Esophagus muscularis mucosa (tissue), 4 donors: ENCODE measurements at regions not wholly inside any gene's neighbourhood (a gene's known extent, or its start where the extent isn't known, plus 50 kb on each side); places are given as distances from the start of the nearest gene placed in this dataset.

Experiments used
- DNase-seq: peaks from one replicate; pipeline ENCODE4 v3.0.0-alpha.2; 2017; ENCODE audit errors: extremely low spot score
- H3K27ac ChIP-seq, 4 donors: fragments of 200-600 bp; sonication (generic); replicated peaks in 1 of 4; 1 replicate in 3 of 4; 2 replicates in 1 of 4; pipeline ENCODE4 v1.5.1; 2016 to 2019; ENCODE audit warnings: mild to moderate bottlenecking in 1 of 4
- H3K27me3 ChIP-seq, 4 donors: fragments of 200-600 bp; sonication (generic); one replicate each; pipeline versions ENCODE4 v1.5.1 to v1.6.0; 2016 to 2019
- H3K36me3 ChIP-seq, 4 donors: fragments of 200-600 bp; sonication (generic); one replicate each; pipeline ENCODE4 v1.5.1; 2016 to 2019
- H3K4me1 ChIP-seq, 4 donors: fragments of 200-600 bp; sonication (generic); one replicate each; pipeline ENCODE4 v1.5.1; 2016 to 2019
- H3K4me3 ChIP-seq, 4 donors: fragments of 200-600 bp; sonication (generic); 1 replicate in 2 of 4; 2 replicates in 2 of 4; pipeline ENCODE4 v1.5.1; 2016 to 2019; ENCODE audit warnings: mild to moderate bottlenecking in 4 of 4, moderate library complexity in 1 of 4
- H3K9me3 ChIP-seq, 4 donors: fragments of 200-600 bp; sonication (generic); 1 replicate in 3 of 4; 2 replicates in 1 of 4; pipeline ENCODE4 v1.5.1; 2016 to 2019
- CTCF ChIP-seq, 3 experiments: fragments of 200-600 bp in 2 of 3; fragments of 450-650 bp in 1 of 3; sonication (generic) in 2 of 3; IDR thresholded peaks; one replicate each; pipeline ENCODE4 v1.5.1; 2017 to 2019; ENCODE audit warnings: antibody characterized with exemption in 3 of 3, mild to moderate bottlenecking in 2 of 3, moderate library complexity in 1 of 3
- EP300 ChIP-seq: sonication (generic); formaldehyde crosslinking; IDR thresholded peaks from one replicate; pipeline ENCODE4 v1.6.1; 2017; ENCODE audit warnings: antibody characterized with exemption
- POLR2A ChIP-seq: fragments of 450-650 bp; IDR thresholded peaks from one replicate; pipeline ENCODE4 v1.6.1; 2017; ENCODE audit warnings: antibody characterized with exemption, moderate library complexity, mild to moderate bottlenecking, low read depth
- POLR2AphosphoS5 ChIP-seq, 2 donors: sonication (generic); formaldehyde crosslinking; IDR thresholded peaks; one replicate each; pipeline ENCODE4 v1.6.1; 2017; ENCODE audit warnings: antibody characterized with exemption in 2 of 2
- WGBS: methylation state at CpG from one replicate; pipeline ENCODE4 v1.1.5; 2018; 5-methylcytosine and 5-hydroxymethylcytosine counted together
- intact Hi-C: fragments of 100-400 bp; cut with DNase I; formaldehyde crosslinking; loops from one replicate; pipeline ENCODE4 v1.15.1; 2023

DNA sequence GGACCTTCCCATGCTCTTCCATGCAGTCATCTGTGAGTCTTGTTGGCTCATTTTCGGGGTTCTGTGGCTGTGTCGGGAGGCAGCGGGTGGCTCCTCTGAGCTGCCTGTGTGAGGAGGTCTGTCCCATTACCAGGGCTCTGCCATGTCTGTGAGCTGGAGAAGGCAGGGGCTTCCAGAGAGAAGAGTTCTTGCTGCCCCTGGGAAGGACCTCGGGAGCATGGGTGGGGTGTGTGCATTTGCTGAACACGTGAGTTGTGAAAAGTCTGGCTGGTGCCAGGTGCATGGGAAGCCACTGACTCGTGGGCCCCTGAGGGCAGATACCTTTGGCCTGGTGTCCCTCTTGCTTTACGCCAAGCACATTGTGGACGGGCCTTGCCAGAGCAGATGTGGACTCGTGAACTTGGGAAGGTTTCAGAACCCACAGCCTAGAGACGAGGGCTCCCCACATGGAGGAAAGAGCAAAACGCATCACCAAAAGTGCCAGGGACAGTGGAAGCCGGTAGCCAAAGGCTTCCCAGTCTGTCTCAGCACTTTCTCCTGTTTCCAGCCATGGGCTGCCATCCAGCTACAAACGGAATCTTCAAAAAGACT lies 1324.5 kb downstream of the BRD1 start:
- no peak overlapping the region for H3K27ac ChIP-seq
- no peaks in the 10 kb centered on the region for H3K9me3 ChIP-seq
- DNase-seq: no peak
- WGBS: 62% methylated on average over 4 of the region's 13 CpGs
- H3K4me3 ChIP-seq: no peak overlapping the region
- intact Hi-C loops: no loop called here
- H3K27me3 ChIP-seq: peaks cover 0 to 76% (median 0%) of the 10 kb centered on the region in 4 donors
- H3K36me3 ChIP-seq: no peaks in the 10 kb centered on the region
- TF ChIP-seq POLR2A (no peak), POLR2AphosphoS5 (IDR thresholded peaks at IDR 0.05) (no peak), EP300 (no peak), CTCF (IDR thresholded peaks at IDR 0.05) (no peak)
- H3K4me1 ChIP-seq: no peaks in the 10 kb centered on the region

DNA sequence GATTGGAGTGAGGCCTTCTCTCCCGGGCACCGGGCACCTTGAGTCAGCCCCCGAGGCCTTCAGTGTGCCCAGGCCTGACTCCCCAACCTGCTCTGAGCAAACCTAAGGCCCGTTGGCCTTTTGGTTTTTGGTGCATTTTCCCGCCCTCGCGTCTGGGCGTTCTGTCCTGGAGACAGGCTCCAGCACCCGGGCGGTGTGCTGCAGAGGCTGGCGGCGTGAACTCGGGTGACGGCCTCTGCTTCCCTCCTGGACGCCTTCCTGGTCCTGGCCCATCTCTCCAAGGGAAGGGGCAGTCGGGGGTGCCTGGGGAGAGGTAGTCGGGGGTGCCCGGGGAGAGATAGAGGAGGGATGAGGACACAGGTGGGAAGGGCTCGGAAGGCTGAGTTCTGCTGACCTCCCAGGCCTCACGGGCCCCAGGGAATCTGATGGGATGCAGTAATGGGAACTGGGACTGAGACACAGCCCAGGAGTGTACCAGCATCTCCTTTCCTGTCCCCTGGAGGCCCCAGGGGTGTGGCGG lies 1326.4 kb downstream of the BRD1 start:
- H3K27me3 ChIP-seq: peaks cover 0 to 64% (median 0%) of the 10 kb centered on the region in 4 donors
- TF ChIP-seq POLR2AphosphoS5 (IDR thresholded peaks at IDR 0.05) (no peak), EP300 (no peak), POLR2A (no peak), CTCF (IDR thresholded peaks at IDR 0.05) (no peak)
- no peaks in the 10 kb centered on the region for H3K36me3 ChIP-seq
- 88% methylated on average over 21 of the region's 21 CpGs for WGBS
- intact Hi-C loops: no loop called here
- no peak for DNase-seq
- no peak overlapping the region for H3K4me3 ChIP-seq
- H3K9me3 ChIP-seq: no peaks in the 10 kb centered on the region
- H3K27ac ChIP-seq: no peak overlapping the region
- H3K4me1 ChIP-seq: peaks cover 0 to 5% (median 0%) of the 10 kb centered on the region in 4 donors

DNA sequence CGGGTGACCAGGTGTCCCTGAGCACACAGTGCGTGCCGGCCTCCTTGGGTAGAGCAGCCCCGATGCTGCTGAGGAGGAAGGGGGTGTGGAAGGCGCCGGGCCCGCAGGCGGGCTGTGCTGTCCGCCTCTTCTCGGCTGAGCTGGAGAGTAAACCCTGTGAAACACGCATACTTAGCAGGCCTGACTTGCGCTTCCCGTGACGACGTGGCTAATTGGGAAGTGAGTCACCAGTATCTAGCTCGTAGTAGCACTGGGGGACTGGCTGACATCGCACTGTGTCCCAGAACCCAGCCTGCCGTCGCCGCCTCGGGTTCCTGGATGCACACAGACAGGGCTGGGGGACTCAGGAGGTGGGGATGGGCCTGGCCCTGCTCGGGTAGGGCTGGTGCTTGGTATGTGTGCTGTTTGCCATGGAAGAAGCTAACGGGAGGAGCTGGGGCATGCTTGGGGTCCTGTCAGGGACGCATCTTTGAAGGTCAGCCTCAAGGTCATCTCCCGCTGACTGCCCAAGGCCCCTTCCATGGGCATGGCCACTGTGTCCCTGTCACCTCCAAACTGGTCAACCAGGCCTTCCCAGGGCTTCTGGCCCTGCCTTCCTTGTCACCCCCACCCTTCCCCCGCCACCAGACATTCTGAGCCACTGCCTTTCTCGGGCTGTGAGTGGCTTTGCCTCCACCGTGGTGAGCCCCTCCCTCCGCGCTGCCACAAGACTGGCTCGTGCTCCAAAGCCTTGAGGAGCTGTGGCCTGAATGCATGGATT lies 1327.0 kb downstream of the BRD1 start:
- peaks cover 0 to 69% (median 0%) of the 10 kb centered on the region in 4 donors for H3K27me3 ChIP-seq
- no peak overlapping the region for H3K4me3 ChIP-seq
- H3K4me1 ChIP-seq: peaks cover 0 to 5% (median 0%) of the 10 kb centered on the region in 4 donors
- DNase-seq: no peak
- TF ChIP-seq POLR2A (no peak), CTCF (IDR thresholded peaks at IDR 0.05) (no peak), EP300 (no peak), POLR2AphosphoS5 (IDR thresholded peaks at IDR 0.05) (no peak)
- no peak overlapping the region for H3K27ac ChIP-seq
- no peaks in the 10 kb centered on the region for H3K9me3 ChIP-seq
- intact Hi-C loops: no loop called here
- H3K36me3 ChIP-seq: no peaks in the 10 kb centered on the region
- WGBS: 82% methylated on average over 12 of the region's 31 CpGs

GRCh38 chr22:48499456-48500425 lies 1327.9 kb downstream of the BRD1 start:
- no peak for TF ChIP-seq EP300
- TF ChIP-seq CTCF (IDR thresholded peaks at IDR 0.05): no peak
- no peak for TF ChIP-seq POLR2A
- TF ChIP-seq POLR2AphosphoS5 (IDR thresholded peaks at IDR 0.05): no peak
- H3K9me3 ChIP-seq: no peaks in the 10 kb centered on the region
- intact Hi-C loops: no loop called here
- no peak for DNase-seq
- H3K4me3 ChIP-seq: no peak overlapping the region
- H3K36me3 ChIP-seq: no peaks in the 10 kb centered on the region
- no peak overlapping the region for H3K27ac ChIP-seq
- peaks cover 0 to 73% (median 0%) of the 10 kb centered on the region in 4 donors for H3K27me3 ChIP-seq
- peaks cover 0 to 5% (median 0%) of the 10 kb centered on the region in 4 donors for H3K4me1 ChIP-seq
- WGBS: 81% methylated on average over 18 of the region's 26 CpGs
